Right lobe of liver (tissue), 6 donors: ENCODE measurements at regions not wholly inside any gene's neighbourhood (a gene's known extent, or its start where the extent isn't known, plus 50 kb on each side); places are given as distances from the start of the nearest gene placed in this dataset.

ENCODE experiments used
- ATAC-seq, 4 donors: fragments of 200-7000 bp; cut with Tn5 transposase; one replicate each; pipeline ENCODE4 v1.9.1; 2020; ENCODE audit warnings: mild to moderate bottlenecking in 4 of 4, moderate library complexity in 4 of 4
- DNase-seq, 3 donors: peaks; one replicate each; pipeline ENCODE4 v3.0.0-alpha.2; 2020
- H3K27ac ChIP-seq, 3 donors: fragments of 200-600 bp; one replicate each; pipeline ENCODE4 v1.8.0; 2022
- H3K27me3 ChIP-seq, 2 donors: fragments of 200-600 bp; one replicate each; pipeline ENCODE4 v1.8.0; 2022
- H3K36me3 ChIP-seq, 4 donors: fragments of 200-600 bp; sonication (generic) in 1 of 4; one replicate each; pipeline versions ENCODE4 v1.5.1 to v1.8.0; 2017 to 2022; ENCODE audit warnings: control low read depth in 1 of 4
- H3K4me1 ChIP-seq, 4 donors: fragments of 200-600 bp; sonication (generic) in 1 of 4; one replicate each; pipeline versions ENCODE4 v1.5.1 to v1.8.0; 2017 to 2022; ENCODE audit warnings: control low read depth in 1 of 4
- H3K4me3 ChIP-seq, 3 donors: fragments of 200-600 bp; one replicate each; pipeline ENCODE4 v1.8.0; 2022
- H3K9me3 ChIP-seq, 4 donors: fragments of 200-600 bp; sonication (generic) in 1 of 4; one replicate each; pipeline versions ENCODE4 v1.5.1 to v1.8.0; 2017 to 2022; ENCODE audit warnings: control low read depth in 1 of 4
- CTCF ChIP-seq, 4 donors: fragments of 200-600 bp in 3 of 4; fragments of 450-650 bp in 1 of 4; IDR thresholded peaks; one replicate each; pipeline versions ENCODE4 v1.5.1 to v1.8.0; 2016 to 2022; ENCODE audit warnings: antibody characterized with exemption in 4 of 4, mild to moderate bottlenecking in 2 of 4
- POLR2A ChIP-seq: fragments of 450-650 bp; IDR thresholded peaks from one replicate; pipeline ENCODE4 v1.6.1; 2017; ENCODE audit warnings: antibody characterized with exemption, mild to moderate bottlenecking
- WGBS: methylation state at CpG from one replicate; pipeline ENCODE4 v1.1.6; 2018; ENCODE audit warnings: low coverage, low lambda C conversion rate; ENCODE audit not compliant: insufficient coverage; ENCODE audit errors: missing lambda C conversion rate; 5-methylcytosine and 5-hydroxymethylcytosine counted together
- intact Hi-C, 2 donors: fragments of 100-400 bp; cut with DNase I; formaldehyde crosslinking; loops; one replicate each; pipeline versions ENCODE4 v1.11.2 to v1.14.1; 2022
- donor health status: DM: no; HTN: yes; CAD: no.
- donor health status: DM: no; HTN: no; CAD: no.
- donor health status: DM: no; HTN: no; CAD: no.
- donor health status: DM: no; HTN: yes; CAD: no.
- donor health status: DM: no; HTN: yes; CAD: no.

- Histone ChIP-seq H3K4me3 (no peak overlapping the region), H3K27ac (no peak overlapping the region), H3K4me1 (no peaks in the 10 kb centered on the region), H3K9me3 (no peaks in the 10 kb centered on the region), H3K27me3 (no peaks in the 10 kb centered on the region), H3K36me3 (no peaks in the 10 kb centered on the region)
- 23% methylated on average over 5 of the region's 5 CpGs for WGBS
- intact Hi-C loops = no loop called here
- no peak for TF ChIP-seq POLR2A
- no peak for TF ChIP-seq CTCF (IDR thresholded peaks at IDR 0.05)
- no peak for DNase-seq
- ATAC-seq = no peak
Measured at GRCh38 chr5:15117688-15118087, 246.1 kb upstream of the ANKH start.

- WGBS = 34% methylated on average over 3 of the region's 5 CpGs
- intact Hi-C loops = no loop called here
- ATAC-seq (peak in 1 of 4 donors; percentile 21), DNase-seq (no peak)
- no peaks in the 10 kb centered on the region for H3K36me3 ChIP-seq
- H3K4me1 ChIP-seq = no peaks in the 10 kb centered on the region
- no peak overlapping the region for H3K27ac ChIP-seq
- no peak overlapping the region for H3K4me3 ChIP-seq
- no peaks in the 10 kb centered on the region for H3K27me3 ChIP-seq
- TF ChIP-seq POLR2A = no peak
- no peak for TF ChIP-seq CTCF (IDR thresholded peaks at IDR 0.05)
- no peaks in the 10 kb centered on the region for H3K9me3 ChIP-seq
Measured at GRCh38 chr5:15116996-15117395, 245.4 kb upstream of the ANKH start.

GRCh38 chr5:15106530-15107283 lies 235.1 kb upstream of the ANKH start:
- Histone ChIP-seq H3K27me3 (no peaks in the 10 kb centered on the region), H3K4me3 (no peak overlapping the region), H3K27ac (no peak overlapping the region), H3K4me1 (peaks cover 0 to 10% (median 0%) of the 10 kb centered on the region in 4 donors), H3K9me3 (no peaks in the 10 kb centered on the region), H3K36me3 (no peaks in the 10 kb centered on the region)
- ATAC-seq (peak; percentile 72 to 84 (median 80)), DNase-seq (no peak)
- TF ChIP-seq CTCF (IDR thresholded peaks at IDR 0.05) (no peak), POLR2A (no peak)
- intact Hi-C loops = no loop called here
- 39% methylated on average over 2 of the region's 2 CpGs for WGBS

- Histone ChIP-seq H3K4me3 (no peak overlapping the region), H3K27ac (no peak overlapping the region), H3K9me3 (no peaks in the 10 kb centered on the region), H3K36me3 (no peaks in the 10 kb centered on the region), H3K4me1 (peaks cover 0 to 10% (median 0%) of the 10 kb centered on the region in 4 donors), H3K27me3 (no peaks in the 10 kb centered on the region)
- DNase-seq (peak in 1 of 3 donors; percentile 49), ATAC-seq (peak; percentile 89 to 93 (median 91))
- TF ChIP-seq POLR2A (no peak), CTCF (IDR thresholded peaks at IDR 0.05) (peak; percentile 53 to 82 (median 74))
- 9% methylated on average over 1 of the region's 2 CpGs for WGBS
- intact Hi-C loops = no loop called here
Measured at GRCh38 chr5:15105799-15106393, 234.3 kb upstream of the ANKH start.
